ENCODE measurements at regions not wholly inside any gene's neighbourhood (a gene's known extent, or its start where the extent isn't known, plus 50 kb on each side); places are given as distances from the start of the nearest gene placed in this dataset.

GRCh38 chr3:74564560-74564959, 49.9 kb downstream of the CNTN3 start:
- no peak for DNase-seq (ENCODE audit: low read depth in 2 of 2)

- DNase-seq (ENCODE audit: low read depth in 2 of 2): peak; percentile 52 to 61
Observed at GRCh38 chr3:74562558-74563269, 51.7 kb downstream of the CNTN3 start.

DNA sequence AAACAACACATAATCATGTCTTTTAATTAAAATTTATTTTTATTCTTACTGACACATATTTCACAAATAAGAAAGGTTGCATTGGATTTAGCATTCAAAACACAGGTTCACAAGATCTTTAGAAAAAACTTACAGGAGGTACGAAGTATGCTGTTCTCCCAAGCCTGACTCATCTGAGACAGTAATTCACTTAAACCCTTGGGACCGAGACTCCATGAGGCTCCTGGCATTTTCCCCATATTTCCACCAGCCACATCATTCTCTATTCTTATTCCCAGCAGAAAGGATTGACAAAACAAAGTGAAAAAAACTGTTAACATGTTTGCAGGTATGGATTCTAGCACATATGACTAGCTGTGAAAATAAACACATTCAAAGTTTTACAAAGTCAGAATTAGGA, 52.6 kb downstream of the CNTN3 start:
- peak; percentile 69 to 74 for DNase-seq (ENCODE audit: low read depth in 2 of 2)

DNA sequence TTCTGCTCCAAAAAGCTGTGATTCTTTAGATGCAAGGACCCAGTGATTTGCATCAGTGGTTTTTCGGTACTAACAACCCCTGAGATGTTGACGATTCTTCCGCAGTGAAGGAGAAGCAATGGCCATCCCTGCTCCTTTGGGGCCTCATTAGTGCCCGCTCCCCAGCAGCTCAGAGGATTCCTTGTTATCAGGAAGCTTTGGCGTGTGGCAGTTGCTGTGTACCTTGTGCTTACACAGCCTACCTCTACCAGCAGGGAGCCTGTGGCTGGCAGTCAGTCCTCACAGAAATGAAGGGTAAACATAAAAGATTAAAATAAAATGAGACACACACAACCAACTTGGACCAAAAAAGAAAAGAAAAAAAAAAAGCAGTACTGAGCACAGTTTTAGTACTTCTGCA, 55.2 kb downstream of the CNTN3 start:
- DNase-seq (ENCODE audit: low read depth in 2 of 2): no peak

- no peak for DNase-seq (ENCODE audit: low read depth in 2 of 2)
Observed at GRCh38 chr3:74550686-74551085, 63.8 kb downstream of the CNTN3 start.

DNA sequence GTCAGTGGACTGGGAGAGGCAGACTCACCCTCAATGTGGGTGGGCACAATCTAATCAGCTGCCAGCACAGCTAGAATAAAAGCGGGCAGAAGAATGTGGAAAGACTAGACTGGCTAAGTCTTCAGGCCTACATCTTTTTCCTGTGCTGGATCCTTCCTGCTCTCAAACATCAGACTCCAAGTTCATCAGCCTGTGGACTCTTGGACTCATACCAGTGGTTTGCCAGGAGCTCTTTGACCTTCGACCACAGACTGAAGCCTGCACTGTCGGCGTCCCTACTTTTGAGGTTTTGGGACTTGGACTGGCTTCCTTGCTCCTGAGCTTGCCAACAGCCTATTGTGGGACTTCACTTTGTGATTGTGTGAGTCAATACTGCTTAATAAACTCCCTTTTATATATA, 68.0 kb downstream of the CNTN3 start:
- no peak for DNase-seq (ENCODE audit: low read depth in 2 of 2)

- DNase-seq (ENCODE audit: low read depth in 2 of 2): no peak
Observed at GRCh38 chr3:74542441-74542840, 72.0 kb downstream of the CNTN3 start.

GRCh38 chr3:74539876-74540275, 74.6 kb downstream of the CNTN3 start:
- DNase-seq (ENCODE audit: low read depth in 2 of 2): no peak

DNA sequence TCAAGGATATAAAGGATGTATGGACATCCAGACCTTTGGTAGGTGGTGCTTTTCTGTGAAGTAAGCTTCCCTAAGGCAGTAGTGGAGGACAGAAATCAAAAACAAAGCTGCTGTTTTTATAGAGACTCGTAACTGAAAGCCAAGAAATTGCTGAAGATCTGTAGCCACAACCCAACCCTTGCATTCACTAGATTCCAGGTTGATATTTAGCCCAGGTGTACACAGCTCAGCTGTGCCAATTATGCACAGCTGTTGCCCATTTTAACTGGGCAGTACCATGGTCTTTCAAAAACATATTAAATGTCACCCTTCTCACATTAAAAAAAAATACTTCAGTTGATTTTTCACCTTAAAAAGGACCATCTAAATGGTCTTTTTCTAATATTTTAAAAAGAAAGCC, 75.8 kb downstream of the CNTN3 start:
- no peak for DNase-seq (ENCODE audit: low read depth in 2 of 2)

- no peak for DNase-seq (ENCODE audit: low read depth in 2 of 2)
Observed at GRCh38 chr3:74537857-74538256, 76.6 kb downstream of the CNTN3 start.

DNA sequence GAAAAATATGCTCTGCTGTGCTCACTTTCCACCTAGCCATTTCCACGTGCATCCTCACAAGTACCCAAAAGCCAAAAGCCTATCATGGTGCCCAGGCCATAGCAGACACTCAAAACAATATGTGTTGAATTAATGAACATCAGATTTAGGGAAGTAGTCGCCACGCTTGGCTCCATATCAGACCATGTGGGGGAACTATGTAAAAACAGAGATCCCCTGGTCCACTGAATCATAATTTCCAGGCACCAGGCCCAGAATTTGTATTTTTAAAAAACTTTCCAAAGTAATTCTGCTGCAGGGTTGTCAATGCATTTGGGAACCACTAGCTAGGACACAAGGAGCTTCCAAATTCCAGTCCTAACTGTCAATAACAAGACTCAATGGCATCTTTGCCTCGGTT, 77.3 kb downstream of the CNTN3 start:
- peak; percentile 88 to 91 for DNase-seq (ENCODE audit: low read depth in 2 of 2)

GRCh38 chr3:74535281-74535680, 79.2 kb downstream of the CNTN3 start:
- DNase-seq (ENCODE audit: low read depth in 2 of 2): no peak

- no peak for DNase-seq (ENCODE audit: low read depth in 2 of 2)
Observed at GRCh38 chr3:74534611-74535010, 79.8 kb downstream of the CNTN3 start.

- peak; percentile 92 to 95 for DNase-seq (ENCODE audit: low read depth in 2 of 2)
Observed at GRCh38 chr3:74532446-74532845, 82.0 kb downstream of the CNTN3 start.

GRCh38 chr3:74531491-74531890, 83.0 kb downstream of the CNTN3 start:
- DNase-seq (ENCODE audit: low read depth in 2 of 2): no peak

DNA sequence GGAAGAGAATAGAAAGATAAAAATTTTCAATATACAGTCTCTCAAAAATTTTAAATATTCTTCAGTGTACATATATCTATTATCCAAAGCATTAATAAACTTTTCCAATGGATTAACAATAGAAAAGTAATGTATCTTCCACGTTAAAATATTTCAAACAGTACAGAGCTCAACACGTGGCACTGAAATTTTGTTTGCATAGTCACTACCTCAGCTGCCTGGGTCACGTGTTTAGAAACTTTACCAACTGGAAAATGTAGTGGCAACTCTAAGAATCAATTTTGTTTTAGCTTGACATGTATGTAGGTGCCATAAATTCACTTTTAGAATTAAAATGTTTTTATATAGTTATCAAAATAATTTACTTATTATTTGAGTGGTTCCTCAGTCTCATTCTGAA, 85.3 kb downstream of the CNTN3 start:
- no peak for DNase-seq (ENCODE audit: low read depth in 2 of 2)

GRCh38 chr3:74527566-74527965, 86.9 kb downstream of the CNTN3 start:
- no peak for DNase-seq (ENCODE audit: low read depth in 2 of 2)

- no peak for DNase-seq (ENCODE audit: low read depth in 2 of 2)
Observed at GRCh38 chr3:74523811-74524210, 90.6 kb downstream of the CNTN3 start.

DNA sequence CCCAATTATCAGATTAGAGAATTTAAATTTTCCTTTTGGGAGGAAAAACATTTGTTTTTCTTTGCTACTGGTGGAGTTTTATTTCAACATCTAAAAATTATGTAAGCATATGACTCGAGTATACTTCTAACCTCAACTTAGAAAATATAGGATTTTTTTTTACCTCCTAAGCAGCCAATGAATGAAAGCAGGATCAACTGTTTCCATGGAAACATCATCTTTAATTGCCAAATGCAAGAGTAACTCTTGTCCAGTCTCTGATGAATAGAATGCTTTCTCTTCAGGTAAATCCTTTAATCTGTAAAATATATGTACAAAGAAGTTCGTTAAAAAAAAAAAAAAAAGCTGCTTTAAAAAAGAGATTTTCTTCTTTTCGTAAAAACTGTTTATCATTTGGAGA, 93.6 kb downstream of the CNTN3 start:
- DNase-seq (ENCODE audit: low read depth in 2 of 2): no peak

GRCh38 chr3:74518610-74519009, 95.8 kb downstream of the CNTN3 start:
- DNase-seq (ENCODE audit: low read depth in 2 of 2): no peak

- DNase-seq (ENCODE audit: low read depth in 2 of 2): no peak
Observed at GRCh38 chr3:74516019-74516418, 98.4 kb downstream of the CNTN3 start.

GRCh38 chr3:74515451-74515850, 99.0 kb downstream of the CNTN3 start:
- DNase-seq (ENCODE audit: low read depth in 2 of 2): no peak

DNA sequence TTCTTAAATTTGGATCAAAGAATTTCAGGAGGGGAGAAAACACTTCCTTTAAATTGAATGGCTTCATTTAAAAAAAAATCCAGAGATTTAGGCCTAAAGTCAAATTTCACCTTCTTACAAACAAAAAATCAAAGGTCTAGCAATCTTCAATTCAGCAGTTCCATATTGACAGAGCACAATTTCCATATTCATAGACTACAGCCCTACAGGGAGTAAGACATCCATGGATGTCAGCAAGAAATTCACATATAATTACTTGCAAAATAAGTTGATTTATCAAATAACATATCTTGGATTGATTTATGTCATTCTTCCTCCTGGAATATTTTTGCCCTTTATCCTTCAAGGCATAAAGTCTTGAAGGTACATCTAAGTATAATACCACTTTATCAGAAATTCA, 103.4 kb downstream of the CNTN3 start:
- DNase-seq (ENCODE audit: low read depth in 2 of 2): no peak

- no peak for DNase-seq (ENCODE audit: low read depth in 2 of 2)
Observed at GRCh38 chr3:74510261-74510818, 104.1 kb downstream of the CNTN3 start.

Data from fibroblast of skin of left biceps (primary cell).